ENCODE measurements at regions not wholly inside any gene's neighbourhood (a gene's known extent, or its start where the extent isn't known, plus 50 kb on each side); places are given as distances from the start of the nearest gene placed in this dataset.

DNA sequence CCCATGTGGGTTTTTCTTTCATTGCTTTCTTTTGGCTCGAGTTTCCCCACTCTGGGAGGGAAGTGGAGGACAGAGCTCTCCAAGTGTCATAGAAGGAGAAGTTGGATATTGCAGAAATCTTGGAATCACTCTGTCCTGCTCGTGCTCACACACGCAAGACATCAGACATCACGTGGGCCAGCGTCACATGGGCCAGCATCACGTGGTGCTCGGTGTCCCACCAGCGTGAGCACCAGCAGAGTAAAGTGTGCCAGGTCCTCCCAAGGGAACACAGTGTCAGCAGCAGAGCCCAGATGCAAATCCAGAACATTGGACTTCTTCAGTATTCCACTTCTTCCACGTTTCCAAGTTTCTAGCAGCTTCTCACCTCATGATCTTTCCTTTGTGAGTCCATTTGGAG lies 327.0 kb downstream of the FOXL1 start (continued):
- TF ChIP-seq, protein P1, sequence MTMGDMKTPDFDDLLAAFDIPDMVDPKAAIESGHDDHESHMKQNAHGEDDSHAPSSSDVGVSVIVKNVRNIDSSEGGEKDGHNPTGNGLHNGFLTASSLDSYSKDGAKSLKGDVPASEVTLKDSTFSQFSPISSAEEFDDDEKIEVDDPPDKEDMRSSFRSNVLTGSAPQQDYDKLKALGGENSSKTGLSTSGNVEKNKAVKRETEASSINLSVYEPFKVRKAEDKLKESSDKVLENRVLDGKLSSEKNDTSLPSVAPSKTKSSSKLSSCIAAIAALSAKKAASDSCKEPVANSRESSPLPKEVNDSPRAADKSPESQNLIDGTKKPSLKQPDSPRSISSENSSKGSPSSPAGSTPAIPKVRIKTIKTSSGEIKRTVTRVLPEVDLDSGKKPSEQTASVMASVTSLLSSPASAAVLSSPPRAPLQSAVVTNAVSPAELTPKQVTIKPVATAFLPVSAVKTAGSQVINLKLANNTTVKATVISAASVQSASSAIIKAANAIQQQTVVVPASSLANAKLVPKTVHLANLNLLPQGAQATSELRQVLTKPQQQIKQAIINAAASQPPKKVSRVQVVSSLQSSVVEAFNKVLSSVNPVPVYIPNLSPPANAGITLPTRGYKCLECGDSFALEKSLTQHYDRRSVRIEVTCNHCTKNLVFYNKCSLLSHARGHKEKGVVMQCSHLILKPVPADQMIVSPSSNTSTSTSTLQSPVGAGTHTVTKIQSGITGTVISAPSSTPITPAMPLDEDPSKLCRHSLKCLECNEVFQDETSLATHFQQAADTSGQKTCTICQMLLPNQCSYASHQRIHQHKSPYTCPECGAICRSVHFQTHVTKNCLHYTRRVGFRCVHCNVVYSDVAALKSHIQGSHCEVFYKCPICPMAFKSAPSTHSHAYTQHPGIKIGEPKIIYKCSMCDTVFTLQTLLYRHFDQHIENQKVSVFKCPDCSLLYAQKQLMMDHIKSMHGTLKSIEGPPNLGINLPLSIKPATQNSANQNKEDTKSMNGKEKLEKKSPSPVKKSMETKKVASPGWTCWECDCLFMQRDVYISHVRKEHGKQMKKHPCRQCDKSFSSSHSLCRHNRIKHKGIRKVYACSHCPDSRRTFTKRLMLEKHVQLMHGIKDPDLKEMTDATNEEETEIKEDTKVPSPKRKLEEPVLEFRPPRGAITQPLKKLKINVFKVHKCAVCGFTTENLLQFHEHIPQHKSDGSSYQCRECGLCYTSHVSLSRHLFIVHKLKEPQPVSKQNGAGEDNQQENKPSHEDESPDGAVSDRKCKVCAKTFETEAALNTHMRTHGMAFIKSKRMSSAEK (CRISPR knock-in tag; IDR thresholded peaks at IDR 0.05; ENCODE audit: borderline replicate concordance): no peak
- TF ChIP-seq NR3C1 (CRISPR knock-in tag; conservative IDR thresholded peaks at IDR 0.05; ENCODE audit: low read depth) (no peak), CREB1 (CRISPR knock-in tag; IDR thresholded peaks at IDR 0.05) (no peak), CBFB (CRISPR knock-in tag; IDR thresholded peaks at IDR 0.05; ENCODE audit: low read depth) (no peak), ZNF219 (CRISPR knock-in tag; IDR thresholded peaks at IDR 0.05; ENCODE audit: borderline replicate concordance) (no peak)
- TF ChIP-seq, protein P2, sequence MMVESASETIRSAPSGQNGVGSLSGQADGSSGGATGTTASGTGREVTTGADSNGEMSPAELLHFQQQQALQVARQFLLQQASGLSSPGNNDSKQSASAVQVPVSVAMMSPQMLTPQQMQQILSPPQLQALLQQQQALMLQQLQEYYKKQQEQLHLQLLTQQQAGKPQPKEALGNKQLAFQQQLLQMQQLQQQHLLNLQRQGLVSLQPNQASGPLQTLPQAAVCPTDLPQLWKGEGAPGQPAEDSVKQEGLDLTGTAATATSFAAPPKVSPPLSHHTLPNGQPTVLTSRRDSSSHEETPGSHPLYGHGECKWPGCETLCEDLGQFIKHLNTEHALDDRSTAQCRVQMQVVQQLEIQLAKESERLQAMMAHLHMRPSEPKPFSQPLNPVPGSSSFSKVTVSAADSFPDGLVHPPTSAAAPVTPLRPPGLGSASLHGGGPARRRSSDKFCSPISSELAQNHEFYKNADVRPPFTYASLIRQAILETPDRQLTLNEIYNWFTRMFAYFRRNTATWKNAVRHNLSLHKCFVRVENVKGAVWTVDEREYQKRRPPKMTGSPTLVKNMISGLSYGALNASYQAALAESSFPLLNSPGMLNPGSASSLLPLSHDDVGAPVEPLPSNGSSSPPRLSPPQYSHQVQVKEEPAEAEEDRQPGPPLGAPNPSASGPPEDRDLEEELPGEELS (CRISPR knock-in tag; IDR thresholded peaks at IDR 0.05): no peak
- TF ChIP-seq, protein P3, sequence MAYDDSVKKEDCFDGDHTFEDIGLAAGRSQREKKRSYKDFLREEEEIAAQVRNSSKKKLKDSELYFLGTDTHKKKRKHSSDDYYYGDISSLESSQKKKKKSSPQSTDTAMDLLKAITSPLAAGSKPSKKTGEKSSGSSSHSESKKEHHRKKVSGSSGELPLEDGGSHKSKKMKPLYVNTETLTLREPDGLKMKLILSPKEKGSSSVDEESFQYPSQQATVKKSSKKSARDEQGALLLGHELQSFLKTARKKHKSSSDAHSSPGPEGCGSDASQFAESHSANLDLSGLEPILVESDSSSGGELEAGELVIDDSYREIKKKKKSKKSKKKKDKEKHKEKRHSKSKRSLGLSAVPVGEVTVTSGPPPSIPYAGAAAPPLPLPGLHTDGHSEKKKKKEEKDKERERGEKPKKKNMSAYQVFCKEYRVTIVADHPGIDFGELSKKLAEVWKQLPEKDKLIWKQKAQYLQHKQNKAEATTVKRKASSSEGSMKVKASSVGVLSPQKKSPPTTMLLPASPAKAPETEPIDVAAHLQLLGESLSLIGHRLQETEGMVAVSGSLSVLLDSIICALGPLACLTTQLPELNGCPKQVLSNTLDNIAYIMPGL (CRISPR knock-in tag; IDR thresholded peaks at IDR 0.05): no peak
- TF ChIP-seq, protein P4, sequence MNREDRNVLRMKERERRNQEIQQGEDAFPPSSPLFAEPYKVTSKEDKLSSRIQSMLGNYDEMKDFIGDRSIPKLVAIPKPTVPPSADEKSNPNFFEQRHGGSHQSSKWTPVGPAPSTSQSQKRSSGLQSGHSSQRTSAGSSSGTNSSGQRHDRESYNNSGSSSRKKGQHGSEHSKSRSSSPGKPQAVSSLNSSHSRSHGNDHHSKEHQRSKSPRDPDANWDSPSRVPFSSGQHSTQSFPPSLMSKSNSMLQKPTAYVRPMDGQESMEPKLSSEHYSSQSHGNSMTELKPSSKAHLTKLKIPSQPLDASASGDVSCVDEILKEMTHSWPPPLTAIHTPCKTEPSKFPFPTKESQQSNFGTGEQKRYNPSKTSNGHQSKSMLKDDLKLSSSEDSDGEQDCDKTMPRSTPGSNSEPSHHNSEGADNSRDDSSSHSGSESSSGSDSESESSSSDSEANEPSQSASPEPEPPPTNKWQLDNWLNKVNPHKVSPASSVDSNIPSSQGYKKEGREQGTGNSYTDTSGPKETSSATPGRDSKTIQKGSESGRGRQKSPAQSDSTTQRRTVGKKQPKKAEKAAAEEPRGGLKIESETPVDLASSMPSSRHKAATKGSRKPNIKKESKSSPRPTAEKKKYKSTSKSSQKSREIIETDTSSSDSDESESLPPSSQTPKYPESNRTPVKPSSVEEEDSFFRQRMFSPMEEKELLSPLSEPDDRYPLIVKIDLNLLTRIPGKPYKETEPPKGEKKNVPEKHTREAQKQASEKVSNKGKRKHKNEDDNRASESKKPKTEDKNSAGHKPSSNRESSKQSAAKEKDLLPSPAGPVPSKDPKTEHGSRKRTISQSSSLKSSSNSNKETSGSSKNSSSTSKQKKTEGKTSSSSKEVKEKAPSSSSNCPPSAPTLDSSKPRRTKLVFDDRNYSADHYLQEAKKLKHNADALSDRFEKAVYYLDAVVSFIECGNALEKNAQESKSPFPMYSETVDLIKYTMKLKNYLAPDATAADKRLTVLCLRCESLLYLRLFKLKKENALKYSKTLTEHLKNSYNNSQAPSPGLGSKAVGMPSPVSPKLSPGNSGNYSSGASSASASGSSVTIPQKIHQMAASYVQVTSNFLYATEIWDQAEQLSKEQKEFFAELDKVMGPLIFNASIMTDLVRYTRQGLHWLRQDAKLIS (CRISPR knock-in tag; IDR thresholded peaks at IDR 0.05; ENCODE audit: borderline replicate concordance): no peak

DNA sequence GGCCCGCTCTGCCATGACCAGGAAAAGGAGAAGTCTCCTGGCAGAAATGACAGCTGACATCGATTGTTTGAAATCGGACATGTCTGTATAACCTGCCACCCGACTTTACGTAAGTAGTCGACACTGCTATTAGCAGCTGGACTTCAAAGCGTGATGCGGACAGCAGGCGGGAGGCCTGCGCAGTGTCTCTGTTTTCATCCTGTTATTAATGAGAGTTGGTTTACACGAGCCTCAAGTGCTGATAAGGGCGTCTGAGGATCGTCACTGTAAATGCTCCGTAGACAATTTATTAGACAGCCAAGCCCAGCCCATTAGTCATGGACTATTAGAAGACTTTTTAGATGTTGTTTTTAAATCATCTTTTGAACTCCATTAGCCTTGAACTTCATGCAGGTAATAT lies 328.3 kb downstream of the FOXL1 start:
- TF ChIP-seq, protein P5, sequence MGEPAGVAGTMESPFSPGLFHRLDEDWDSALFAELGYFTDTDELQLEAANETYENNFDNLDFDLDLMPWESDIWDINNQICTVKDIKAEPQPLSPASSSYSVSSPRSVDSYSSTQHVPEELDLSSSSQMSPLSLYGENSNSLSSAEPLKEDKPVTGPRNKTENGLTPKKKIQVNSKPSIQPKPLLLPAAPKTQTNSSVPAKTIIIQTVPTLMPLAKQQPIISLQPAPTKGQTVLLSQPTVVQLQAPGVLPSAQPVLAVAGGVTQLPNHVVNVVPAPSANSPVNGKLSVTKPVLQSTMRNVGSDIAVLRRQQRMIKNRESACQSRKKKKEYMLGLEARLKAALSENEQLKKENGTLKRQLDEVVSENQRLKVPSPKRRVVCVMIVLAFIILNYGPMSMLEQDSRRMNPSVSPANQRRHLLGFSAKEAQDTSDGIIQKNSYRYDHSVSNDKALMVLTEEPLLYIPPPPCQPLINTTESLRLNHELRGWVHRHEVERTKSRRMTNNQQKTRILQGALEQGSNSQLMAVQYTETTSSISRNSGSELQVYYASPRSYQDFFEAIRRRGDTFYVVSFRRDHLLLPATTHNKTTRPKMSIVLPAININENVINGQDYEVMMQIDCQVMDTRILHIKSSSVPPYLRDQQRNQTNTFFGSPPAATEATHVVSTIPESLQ (CRISPR knock-in tag; IDR thresholded peaks at IDR 0.05): no peak
- TF ChIP-seq GABPB1 (CRISPR knock-in tag; IDR thresholded peaks at IDR 0.05): no peak
- TF ChIP-seq, protein P4 (CRISPR knock-in tag; IDR thresholded peaks at IDR 0.05; ENCODE audit: borderline replicate concordance): no peak
- H3K4me1 Mint-ChIP-seq: peaks cover 25% of the 10 kb centered on the region
- no peaks in the 10 kb centered on the region for H3K9me3 Mint-ChIP-seq
- no peak for ATAC-seq
- no peaks in the 10 kb centered on the region for H3K36me3 Mint-ChIP-seq
- DNase-seq (ENCODE audit: low spot score): no peak
- ChIA-PET POLR2A (no interaction called here), CTCF (interaction anchor here (0.7 kb wide), 1 partner anchor 8 kb away, joined by 3 read pairs; no protein-coding TSS in a partner anchor)
- H3K27ac Mint-ChIP-seq: no peak overlapping the region
- no peak overlapping the region for H3K4me3 Mint-ChIP-seq
- H3K27me3 Mint-ChIP-seq (ENCODE audit: low read depth): peaks cover 4% of the 10 kb centered on the region
